ENCODE measurements at regions not wholly inside any gene's neighbourhood (a gene's known extent, or its start where the extent isn't known, plus 50 kb on each side); places are given as distances from the start of the nearest gene placed in this dataset.
A peak's percentile ranks its signal among the peaks of the same experiment; 100 is the strongest.

DNA sequence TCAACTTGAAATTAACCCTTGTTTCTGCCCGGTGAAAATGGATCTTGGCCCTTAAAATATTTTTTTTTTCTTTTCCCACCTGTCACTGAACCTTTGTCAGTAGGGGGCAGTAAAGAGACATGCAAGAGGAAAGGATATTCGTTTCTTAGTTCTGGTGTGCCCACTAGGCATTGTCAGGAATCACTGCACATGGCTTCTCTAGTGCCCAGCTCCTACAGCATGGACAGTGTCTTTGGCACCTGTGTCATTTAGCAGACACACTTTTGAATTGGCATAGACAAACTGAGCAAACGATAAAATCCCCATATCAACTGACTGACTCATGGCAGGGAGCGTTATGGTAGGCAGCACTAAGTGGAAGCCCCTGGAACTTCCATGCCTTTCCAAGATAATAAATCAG is 1048.1 kb downstream of the BRINP3 start:
- H2AFZ ChIP-seq = no peak overlapping the region
- H3F3A ChIP-seq (replicated peaks; ENCODE audit: low read depth) = no peaks in the 10 kb centered on the region
- no peaks in the 10 kb centered on the region for H3K27me3 Mint-ChIP-seq (ENCODE audit: insufficient read depth, low read depth, poor library complexity)
- DNase-seq (ENCODE audit: low spot score) = peak; percentile 90
- ATAC-seq = peak; percentile 68
- TF ChIP-seq, protein P1, sequence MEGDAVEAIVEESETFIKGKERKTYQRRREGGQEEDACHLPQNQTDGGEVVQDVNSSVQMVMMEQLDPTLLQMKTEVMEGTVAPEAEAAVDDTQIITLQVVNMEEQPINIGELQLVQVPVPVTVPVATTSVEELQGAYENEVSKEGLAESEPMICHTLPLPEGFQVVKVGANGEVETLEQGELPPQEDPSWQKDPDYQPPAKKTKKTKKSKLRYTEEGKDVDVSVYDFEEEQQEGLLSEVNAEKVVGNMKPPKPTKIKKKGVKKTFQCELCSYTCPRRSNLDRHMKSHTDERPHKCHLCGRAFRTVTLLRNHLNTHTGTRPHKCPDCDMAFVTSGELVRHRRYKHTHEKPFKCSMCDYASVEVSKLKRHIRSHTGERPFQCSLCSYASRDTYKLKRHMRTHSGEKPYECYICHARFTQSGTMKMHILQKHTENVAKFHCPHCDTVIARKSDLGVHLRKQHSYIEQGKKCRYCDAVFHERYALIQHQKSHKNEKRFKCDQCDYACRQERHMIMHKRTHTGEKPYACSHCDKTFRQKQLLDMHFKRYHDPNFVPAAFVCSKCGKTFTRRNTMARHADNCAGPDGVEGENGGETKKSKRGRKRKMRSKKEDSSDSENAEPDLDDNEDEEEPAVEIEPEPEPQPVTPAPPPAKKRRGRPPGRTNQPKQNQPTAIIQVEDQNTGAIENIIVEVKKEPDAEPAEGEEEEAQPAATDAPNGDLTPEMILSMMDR (conservative IDR thresholded peaks at IDR 0.05; ENCODE audit: low read depth in 2 of 2) = peak; percentile 83 to 84
- no peak for TF ChIP-seq EZH2 (IDR thresholded peaks at IDR 0.05; ENCODE audit: low read depth, unreplicated experiment)
- no peak overlapping the region for H3K27ac ChIP-seq (ENCODE audit: low read depth)
- no peaks in the 10 kb centered on the region for H3K36me3 ChIP-seq (ENCODE audit: insufficient read depth)
- H3K27me3 ChIP-seq (ENCODE audit: insufficient read depth) = no peaks in the 10 kb centered on the region
- H3K9me2 ChIP-seq (ENCODE audit: insufficient read depth) = no peaks in the 10 kb centered on the region
- no peaks in the 10 kb centered on the region for H3K4me1 ChIP-seq (ENCODE audit: insufficient read depth)
- no peaks in the 10 kb centered on the region for H4K20me1 ChIP-seq (replicated peaks; ENCODE audit: insufficient read depth)
- H3K4me3 ChIP-seq = no peak overlapping the region
- no peaks in the 10 kb centered on the region for H3K36me3 Mint-ChIP-seq (ENCODE audit: low read depth)
- no peak overlapping the region for H3K27ac Mint-ChIP-seq
- no peak overlapping the region for H3K4me2 ChIP-seq
- H3K9me3 Mint-ChIP-seq = no peaks in the 10 kb centered on the region
- H3K79me2 ChIP-seq (replicated peaks; ENCODE audit: insufficient read depth) = no peaks in the 10 kb centered on the region
- H3K4me3 Mint-ChIP-seq = no peak overlapping the region
- H3K4me1 Mint-ChIP-seq = no peaks in the 10 kb centered on the region

DNA sequence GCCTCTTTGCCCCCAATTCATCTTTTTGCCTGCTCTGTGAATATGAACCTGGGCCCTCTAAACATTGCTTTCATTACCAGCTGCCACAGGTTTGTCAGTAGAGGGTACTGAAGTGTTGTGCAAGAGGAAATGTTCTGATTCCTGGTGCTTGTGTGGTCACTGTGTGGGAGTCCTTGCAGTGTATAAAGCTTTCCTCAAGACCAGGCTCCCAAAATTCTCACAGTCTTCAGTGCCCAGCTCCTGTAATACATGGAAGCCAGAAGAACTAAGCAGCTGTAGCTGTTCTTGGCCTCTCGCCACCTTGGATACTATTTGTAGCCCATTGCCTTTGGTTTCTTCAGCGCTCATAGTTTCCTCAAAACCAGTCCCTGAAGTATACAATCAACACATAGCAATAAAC is 1046.2 kb downstream of the BRINP3 start:
- H3K9me2 ChIP-seq (ENCODE audit: insufficient read depth) = no peaks in the 10 kb centered on the region
- no peaks in the 10 kb centered on the region for H3F3A ChIP-seq (replicated peaks; ENCODE audit: low read depth)
- H3K27ac ChIP-seq (ENCODE audit: low read depth) = no peak overlapping the region
- TF ChIP-seq STAT1 (IDR thresholded peaks at IDR 0.05; ENCODE audit: unreplicated experiment) = no peak
- TF ChIP-seq, protein P1 (conservative IDR thresholded peaks at IDR 0.05; ENCODE audit: low read depth in 2 of 2) = peak in 1 of 2 experiments; percentile 29; a peak in 2 of 4 replicates
- H3K36me3 Mint-ChIP-seq (ENCODE audit: low read depth) = no peaks in the 10 kb centered on the region
- H3K36me3 ChIP-seq (ENCODE audit: insufficient read depth) = no peaks in the 10 kb centered on the region
- DNase-seq (ENCODE audit: low spot score) = no peak
- no peaks in the 10 kb centered on the region for H3K79me2 ChIP-seq (replicated peaks; ENCODE audit: insufficient read depth)
- no peaks in the 10 kb centered on the region for H3K27me3 Mint-ChIP-seq (ENCODE audit: insufficient read depth, low read depth, poor library complexity)
- no peak overlapping the region for H3K4me2 ChIP-seq
- no peak overlapping the region for H3K27ac Mint-ChIP-seq
- H2AFZ ChIP-seq = no peak overlapping the region
- H3K27me3 ChIP-seq (ENCODE audit: insufficient read depth) = no peaks in the 10 kb centered on the region
- no peaks in the 10 kb centered on the region for H4K20me1 ChIP-seq (replicated peaks; ENCODE audit: insufficient read depth)
- no peak overlapping the region for H3K4me3 ChIP-seq
- H3K4me3 Mint-ChIP-seq = no peak overlapping the region
- no peaks in the 10 kb centered on the region for H3K4me1 ChIP-seq (ENCODE audit: insufficient read depth)
- no peaks in the 10 kb centered on the region for H3K9me3 Mint-ChIP-seq
- H3K4me1 Mint-ChIP-seq = no peaks in the 10 kb centered on the region
- ATAC-seq = no peak

DNA sequence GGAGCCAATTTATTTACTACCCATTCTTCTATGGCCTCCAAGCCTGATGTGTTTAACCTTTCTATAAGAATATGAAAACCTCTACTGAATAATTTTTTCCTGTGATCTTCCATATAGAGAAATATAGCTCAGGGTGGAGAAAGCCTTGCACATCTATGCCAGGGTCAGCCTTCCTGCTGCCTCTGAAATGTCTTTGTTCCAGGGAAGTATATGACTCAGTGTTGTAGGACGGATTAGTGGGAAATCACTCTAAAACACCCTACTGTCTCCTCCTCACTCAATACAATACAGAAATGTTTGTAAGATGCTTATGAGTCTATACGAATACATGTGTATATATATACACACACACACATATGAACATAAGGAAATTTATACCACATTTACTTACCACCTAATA is 1044.9 kb downstream of the BRINP3 start:
- Mint-ChIP-seq H3K4me1 (no peaks in the 10 kb centered on the region), H3K27ac (no peak overlapping the region), H3K4me3 (no peak overlapping the region), H3K9me3 (no peaks in the 10 kb centered on the region), H3K36me3 (ENCODE audit: low read depth) (no peaks in the 10 kb centered on the region), H3K27me3 (ENCODE audit: insufficient read depth, low read depth, poor library complexity) (no peaks in the 10 kb centered on the region)
- no peak overlapping the region for H3K4me3 ChIP-seq
- ATAC-seq = no peak
- H3K36me3 ChIP-seq (ENCODE audit: insufficient read depth) = no peaks in the 10 kb centered on the region
- no peak overlapping the region for H3K27ac ChIP-seq (ENCODE audit: low read depth)
- H3K9me2 ChIP-seq (ENCODE audit: insufficient read depth) = no peaks in the 10 kb centered on the region
- H3K27me3 ChIP-seq (ENCODE audit: insufficient read depth) = no peaks in the 10 kb centered on the region
- H3F3A ChIP-seq (replicated peaks; ENCODE audit: low read depth) = no peaks in the 10 kb centered on the region
- no peaks in the 10 kb centered on the region for H3K79me2 ChIP-seq (replicated peaks; ENCODE audit: insufficient read depth)
- H3K4me2 ChIP-seq = no peak overlapping the region
- H4K20me1 ChIP-seq (replicated peaks; ENCODE audit: insufficient read depth) = no peaks in the 10 kb centered on the region
- no peaks in the 10 kb centered on the region for H3K4me1 ChIP-seq (ENCODE audit: insufficient read depth)
- no peak overlapping the region for H2AFZ ChIP-seq
- no peak for DNase-seq (ENCODE audit: low spot score)
- no peak for TF ChIP-seq JUNB (IDR thresholded peaks at IDR 0.05; ENCODE audit: unreplicated experiment)
- TF ChIP-seq, protein P2, sequence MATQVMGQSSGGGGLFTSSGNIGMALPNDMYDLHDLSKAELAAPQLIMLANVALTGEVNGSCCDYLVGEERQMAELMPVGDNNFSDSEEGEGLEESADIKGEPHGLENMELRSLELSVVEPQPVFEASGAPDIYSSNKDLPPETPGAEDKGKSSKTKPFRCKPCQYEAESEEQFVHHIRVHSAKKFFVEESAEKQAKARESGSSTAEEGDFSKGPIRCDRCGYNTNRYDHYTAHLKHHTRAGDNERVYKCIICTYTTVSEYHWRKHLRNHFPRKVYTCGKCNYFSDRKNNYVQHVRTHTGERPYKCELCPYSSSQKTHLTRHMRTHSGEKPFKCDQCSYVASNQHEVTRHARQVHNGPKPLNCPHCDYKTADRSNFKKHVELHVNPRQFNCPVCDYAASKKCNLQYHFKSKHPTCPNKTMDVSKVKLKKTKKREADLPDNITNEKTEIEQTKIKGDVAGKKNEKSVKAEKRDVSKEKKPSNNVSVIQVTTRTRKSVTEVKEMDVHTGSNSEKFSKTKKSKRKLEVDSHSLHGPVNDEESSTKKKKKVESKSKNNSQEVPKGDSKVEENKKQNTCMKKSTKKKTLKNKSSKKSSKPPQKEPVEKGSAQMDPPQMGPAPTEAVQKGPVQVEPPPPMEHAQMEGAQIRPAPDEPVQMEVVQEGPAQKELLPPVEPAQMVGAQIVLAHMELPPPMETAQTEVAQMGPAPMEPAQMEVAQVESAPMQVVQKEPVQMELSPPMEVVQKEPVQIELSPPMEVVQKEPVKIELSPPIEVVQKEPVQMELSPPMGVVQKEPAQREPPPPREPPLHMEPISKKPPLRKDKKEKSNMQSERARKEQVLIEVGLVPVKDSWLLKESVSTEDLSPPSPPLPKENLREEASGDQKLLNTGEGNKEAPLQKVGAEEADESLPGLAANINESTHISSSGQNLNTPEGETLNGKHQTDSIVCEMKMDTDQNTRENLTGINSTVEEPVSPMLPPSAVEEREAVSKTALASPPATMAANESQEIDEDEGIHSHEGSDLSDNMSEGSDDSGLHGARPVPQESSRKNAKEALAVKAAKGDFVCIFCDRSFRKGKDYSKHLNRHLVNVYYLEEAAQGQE (IDR thresholded peaks at IDR 0.05; ENCODE audit: unreplicated experiment) = no peak
- TF ChIP-seq, protein P3, sequence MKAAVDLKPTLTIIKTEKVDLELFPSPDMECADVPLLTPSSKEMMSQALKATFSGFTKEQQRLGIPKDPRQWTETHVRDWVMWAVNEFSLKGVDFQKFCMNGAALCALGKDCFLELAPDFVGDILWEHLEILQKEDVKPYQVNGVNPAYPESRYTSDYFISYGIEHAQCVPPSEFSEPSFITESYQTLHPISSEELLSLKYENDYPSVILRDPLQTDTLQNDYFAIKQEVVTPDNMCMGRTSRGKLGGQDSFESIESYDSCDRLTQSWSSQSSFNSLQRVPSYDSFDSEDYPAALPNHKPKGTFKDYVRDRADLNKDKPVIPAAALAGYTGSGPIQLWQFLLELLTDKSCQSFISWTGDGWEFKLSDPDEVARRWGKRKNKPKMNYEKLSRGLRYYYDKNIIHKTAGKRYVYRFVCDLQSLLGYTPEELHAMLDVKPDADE (IDR thresholded peaks at IDR 0.05) = no peak
- TF ChIP-seq STAT1 (IDR thresholded peaks at IDR 0.05; ENCODE audit: unreplicated experiment) = no peak

Measured in GM23338 (cell line).